ENCODE measurements at regions not wholly inside any gene's neighbourhood (a gene's known extent, or its start where the extent isn't known, plus 50 kb on each side); places are given as distances from the start of the nearest gene placed in this dataset.

GRCh38 chr1:157241185-157241538 is 103.0 kb upstream of the ETV3 start:
- Histone ChIP-seq H2AFZ (ENCODE audit: low read depth, low read length) (no peak overlapping the region), H3K9me3 (replicated peaks; ENCODE audit: control insufficient read depth, insufficient read depth, low read length) (no peaks in the 10 kb centered on the region), H3K36me3 (ENCODE audit: control insufficient read depth in 2 of 2, extremely low read depth in 1 of 2, insufficient read depth in 2 of 2, low read length in 2 of 2) (no peaks in the 10 kb centered on the region), H3K4me2 (ENCODE audit: insufficient read depth, low read length) (no peak overlapping the region), H3K27me3 (ENCODE audit: control insufficient read depth in 2 of 2, insufficient read depth in 2 of 2, low read length in 2 of 2) (no peaks in the 10 kb centered on the region), H3K27ac (ENCODE audit: insufficient read depth, low read depth, low read length) (no peak overlapping the region), H3K4me3 (replicated peaks in 1 of 3; ENCODE audit: insufficient read depth in 1 of 3, low read depth in 1 of 3, low read length in 3 of 3) (no peak overlapping the region), H3K9ac (replicated peaks; ENCODE audit: extremely low read depth, insufficient read depth, low read length) (no peak overlapping the region), H3K4me1 (ENCODE audit: control insufficient read depth, extremely low read depth, insufficient read depth, low read length) (no peaks in the 10 kb centered on the region), H4K20me1 (replicated peaks; ENCODE audit: control insufficient read depth, extremely low read depth, insufficient read depth, low read length) (no peaks in the 10 kb centered on the region), H3K79me2 (ENCODE audit: control insufficient read depth, insufficient read depth, low read length) (no peaks in the 10 kb centered on the region), H3K9me1 (replicated peaks; ENCODE audit: control insufficient read depth, extremely low read depth, insufficient read depth, low read length) (no peaks in the 10 kb centered on the region)
- intact Hi-C loops (cut with micrococcal nuclease) (no loop called here), dilution Hi-C loops (cut with MboI; ENCODE audit: extremely low pct_ligation_motif_present, low sequenced_read_pairs) (no loop called here)
- ChIA-PET POLR2A (no interaction called here), CTCF (no interaction called here)
- no TSS peak for BruUV-seq (replicated peaks)
- no peak for DNase-seq (ENCODE audit: low read depth, low spot score)
- TF ChIP-seq FOS (IDR thresholded peaks at IDR 0.05; ENCODE audit: borderline replicate concordance, insufficient read depth, low read length) = no peak
- TF ChIP-seq CTCF (IDR thresholded peaks at IDR 0.05; ENCODE audit: extremely low read depth in 1 of 2, insufficient read depth in 1 of 2, low read depth in 1 of 2, low read length in 2 of 2) = no peak
- TF ChIP-seq MYC (IDR thresholded peaks at IDR 0.05; ENCODE audit: low read depth, low read length) = no peak
- TF ChIP-seq POLR2A (IDR thresholded peaks at IDR 0.05; ENCODE audit: low read depth, low read length) = no peak
- no peak for TF ChIP-seq MAX (IDR thresholded peaks at IDR 0.05; ENCODE audit: insufficient read depth, insufficient read length)
- TF ChIP-seq GATA2 (IDR thresholded peaks at IDR 0.05; ENCODE audit: insufficient read depth, insufficient read length, low read depth, low read length) = no peak
- no peak for FAIRE-seq

- ChIA-PET CTCF (no interaction called here), POLR2A (no interaction called here)
- Histone ChIP-seq H2AFZ (ENCODE audit: low read depth, low read length) (no peak overlapping the region), H3K9ac (replicated peaks; ENCODE audit: extremely low read depth, insufficient read depth, low read length) (no peak overlapping the region), H3K27me3 (ENCODE audit: control insufficient read depth in 2 of 2, insufficient read depth in 2 of 2, low read length in 2 of 2) (no peaks in the 10 kb centered on the region), H3K4me3 (replicated peaks in 1 of 3; ENCODE audit: insufficient read depth in 1 of 3, low read depth in 1 of 3, low read length in 3 of 3) (no peak overlapping the region), H3K27ac (ENCODE audit: insufficient read depth, low read depth, low read length) (no peak overlapping the region), H3K9me3 (replicated peaks; ENCODE audit: control insufficient read depth, insufficient read depth, low read length) (no peaks in the 10 kb centered on the region), H3K9me1 (replicated peaks; ENCODE audit: control insufficient read depth, extremely low read depth, insufficient read depth, low read length) (no peaks in the 10 kb centered on the region), H4K20me1 (replicated peaks; ENCODE audit: control insufficient read depth, extremely low read depth, insufficient read depth, low read length) (no peaks in the 10 kb centered on the region), H3K36me3 (ENCODE audit: control insufficient read depth in 2 of 2, extremely low read depth in 1 of 2, insufficient read depth in 2 of 2, low read length in 2 of 2) (no peaks in the 10 kb centered on the region), H3K4me2 (ENCODE audit: insufficient read depth, low read length) (no peak overlapping the region), H3K79me2 (ENCODE audit: control insufficient read depth, insufficient read depth, low read length) (no peaks in the 10 kb centered on the region), H3K4me1 (ENCODE audit: control insufficient read depth, extremely low read depth, insufficient read depth, low read length) (no peaks in the 10 kb centered on the region)
- no TSS peak for BruUV-seq (replicated peaks)
- DNase-seq (ENCODE audit: low read depth, low spot score) (no peak), FAIRE-seq (no peak)
- intact Hi-C loops (cut with micrococcal nuclease) (no loop called here), dilution Hi-C loops (cut with MboI; ENCODE audit: extremely low pct_ligation_motif_present, low sequenced_read_pairs) (no loop called here)
- TF ChIP-seq CTCF (IDR thresholded peaks at IDR 0.05; ENCODE audit: extremely low read depth in 1 of 2, insufficient read depth in 1 of 2, low read depth in 1 of 2, low read length in 2 of 2) = no peak
- TF ChIP-seq POLR2AphosphoS5 (IDR thresholded peaks at IDR 0.05; ENCODE audit: insufficient read depth, low read depth, low read length) = no peak
- no peak for TF ChIP-seq GATA2 (IDR thresholded peaks at IDR 0.05; ENCODE audit: insufficient read depth, insufficient read length, low read depth, low read length)
- TF ChIP-seq MYC (IDR thresholded peaks at IDR 0.05; ENCODE audit: low read depth, low read length) = no peak
- no peak for TF ChIP-seq FOS (IDR thresholded peaks at IDR 0.05; ENCODE audit: borderline replicate concordance, insufficient read depth, low read length)
- no peak for TF ChIP-seq POLR2A (IDR thresholded peaks at IDR 0.05; ENCODE audit: low read depth, low read length)
Measured at GRCh38 chr1:157240495-157241184, 102.4 kb upstream of the ETV3 start.

All from endothelial cell of umbilical vein (primary cell).